IMR-90 (cell line): ENCODE measurements at regions not wholly inside any gene's neighbourhood (a gene's known extent, or its start where the extent isn't known, plus 50 kb on each side); places are given as distances from the start of the nearest gene placed in this dataset.
"Not testable (repeated sequence)": the region's sequence is repeated elsewhere in the genome, so short reads cannot be mapped to it uniquely, and the experiment has no call there.

Experiments used
- ATAC-seq: fragments of 200-7000 bp; cut with Tn5 transposase; 2 replicates; pipeline ENCODE4 v1.9.1; 2020; ENCODE audit warnings: low read depth, mild to moderate bottlenecking, moderate library complexity
- BruUV-seq: library from RNA; stranded (reverse); fragments of 400-500 nt; replicated peaks from 2 replicates; lab custom pipeline; 2021; lab: Mats Ljungman, UMichigan
- CTCF ChIA-PET: fragments of 300-600 bp; formaldehyde crosslinking; extraction: SDS; loops from one replicate; lab custom pipeline; 2021; ENCODE audit warnings: antibody characterized with exemption; lab: Yijun Ruan, JAX
- POLR2A ChIA-PET: fragments of 300-600 bp; sonication (Branson Sonifier 250); formaldehyde crosslinking; loops from one replicate; lab custom pipeline; 2022; ENCODE audit warnings: antibody characterized with exemption; ENCODE audit not compliant: unreplicated experiment; lab: Charles Lee
- DNase-seq: peaks from one replicate; pipeline ENCODE4 v3.0.0; 2013
- H2AFZ ChIP-seq: replicated peaks from 2 replicates; pipeline ENCODE3; 2013; ENCODE audit warnings: low read length, mild to moderate bottlenecking; ENCODE audit not compliant: poor library complexity
- H2AK5ac ChIP-seq: 2 replicates; pipeline ENCODE4 v1.6.1; 2013; ENCODE audit warnings: low read depth, low read length, inconsistent platforms
- H2AK9ac ChIP-seq: replicated peaks from 2 replicates; pipeline ENCODE3; 2013; ENCODE audit warnings: mild to moderate bottlenecking, low read depth, low read length, moderate library complexity; ENCODE audit not compliant: poor library complexity
- H2BK120ac ChIP-seq: 2 replicates; pipeline ENCODE4 v1.6.1; 2013; ENCODE audit warnings: low read depth, low read length, inconsistent platforms
- H2BK15ac ChIP-seq: 3 replicates; pipeline ENCODE4 v1.6.1; 2013; ENCODE audit warnings: low read depth, low read length, inconsistent platforms
- H2BK20ac ChIP-seq: 2 replicates; pipeline ENCODE4 v1.6.1; 2013; ENCODE audit warnings: low read depth, mild to moderate bottlenecking, inconsistent platforms, low read length, moderate library complexity
- H2BK5ac ChIP-seq: 2 replicates; pipeline ENCODE4 v1.6.1; 2013; ENCODE audit warnings: mild to moderate bottlenecking, low read depth, low read length, inconsistent platforms; ENCODE audit not compliant: poor library complexity, severe bottlenecking
- H3K14ac ChIP-seq: replicated peaks from 2 replicates; pipeline ENCODE4 v1.6.1; 2013; ENCODE audit warnings: low read depth, low read length, inconsistent platforms
- H3K18ac ChIP-seq: 2 replicates; pipeline ENCODE4 v1.6.1; 2013; ENCODE audit warnings: low read depth, low read length, control low read depth
- H3K23ac ChIP-seq: 2 replicates; pipeline ENCODE4 v1.6.1; 2013; ENCODE audit warnings: low read depth, low read length, inconsistent platforms
- H3K27ac ChIP-seq: 2 replicates; pipeline ENCODE4 v1.5.1; 2013; ENCODE audit warnings: mild to moderate bottlenecking, control low read depth, low read length; ENCODE audit not compliant: insufficient read depth
- H3K27me3 ChIP-seq: 2 replicates; pipeline ENCODE4 v1.6.1; 2013; ENCODE audit warnings: low read length; ENCODE audit not compliant: control insufficient read depth, insufficient read depth
- H3K36me3 ChIP-seq: 2 replicates; pipeline ENCODE4 v1.6.1; 2013; ENCODE audit warnings: low read length, mixed read lengths; ENCODE audit not compliant: control insufficient read depth, insufficient read depth
- H3K4ac ChIP-seq: 2 replicates; pipeline ENCODE4 v1.6.1; 2013; ENCODE audit warnings: low read depth, low read length, inconsistent platforms
- H3K4me1 ChIP-seq: 2 replicates; pipeline ENCODE4 v1.6.1; 2013; ENCODE audit warnings: low read length, mixed read lengths; ENCODE audit not compliant: control insufficient read depth, insufficient read depth
- H3K4me2 ChIP-seq: 2 replicates; pipeline ENCODE4 v1.6.1; 2013; ENCODE audit warnings: low read depth, mild to moderate bottlenecking, control low read depth, low read length, moderate library complexity
- H3K4me3 ChIP-seq: 2 replicates; pipeline ENCODE4 v1.5.1; 2013; ENCODE audit warnings: low read depth, mild to moderate bottlenecking, control low read depth, low read length, moderate library complexity; ENCODE audit not compliant: insufficient read depth
- H3K56ac ChIP-seq: 2 replicates; pipeline ENCODE4 v1.6.1; 2013; ENCODE audit warnings: low read length, inconsistent platforms; ENCODE audit not compliant: insufficient read depth; ENCODE audit errors: extremely low read depth
- H3K79me1 ChIP-seq, 2 experiments: 2 replicates each; pipeline ENCODE4 v1.6.1; 2013; ENCODE audit warnings: low read length in 2 of 2, inconsistent platforms in 1 of 2, low read depth in 1 of 2
- H3K9ac ChIP-seq: 2 replicates; pipeline ENCODE4 v1.6.1; 2013; ENCODE audit warnings: low read depth, low read length, control low read depth
- H3K9me1 ChIP-seq: 2 replicates; pipeline ENCODE4 v1.6.1; 2013; ENCODE audit warnings: low read length, inconsistent platforms; ENCODE audit not compliant: insufficient read depth
- H3K9me3 ChIP-seq: 2 replicates; pipeline ENCODE4 v1.6.1; 2013; ENCODE audit warnings: low read length; ENCODE audit not compliant: control insufficient read depth, insufficient read depth
- H4K20me1 ChIP-seq: 2 replicates; pipeline ENCODE4 v1.6.1; 2013; ENCODE audit warnings: low read length, inconsistent platforms; ENCODE audit not compliant: insufficient read depth
- H4K5ac ChIP-seq: 2 replicates; pipeline ENCODE4 v1.6.1; 2013; ENCODE audit warnings: mild to moderate bottlenecking, low read depth, low read length, control low read depth
- H4K8ac ChIP-seq, 2 experiments: 2 replicates each; pipeline ENCODE4 v1.6.1; 2013; ENCODE audit warnings: low read depth in 2 of 2, low read length in 2 of 2, control low read depth in 1 of 2, inconsistent platforms in 1 of 2
- H4K91ac ChIP-seq: 2 replicates; pipeline ENCODE4 v1.6.1; 2013; ENCODE audit warnings: low read depth, low read length, inconsistent platforms; ENCODE audit not compliant: insufficient read depth
- WGBS, 2 experiments: methylation state at CpG; one replicate each; pipeline versions ENCODE4 v1.1.5 to v1.1.7; 2013; ENCODE audit warnings: missing lambda C conversion rate in 2 of 2; ENCODE audit not compliant: insufficient read length in 1 of 2; ENCODE audit errors: extremely low coverage in 2 of 2; 5-methylcytosine and 5-hydroxymethylcytosine counted together
- dilution Hi-C: fragments of 300-500 bp; cut with HindIII; formaldehyde crosslinking; loops from one replicate; pipeline ENCODE4 v1.14.3; 2018; ENCODE audit warnings: low sequenced_read_pairs; ENCODE audit not compliant: unreplicated experiment
- in situ Hi-C: fragments of 300-500 bp; cut with MboI; formaldehyde crosslinking; loops from 3 replicates; pipeline ENCODE4 v1.14.3; 2019; ENCODE audit warnings: low sequenced_read_pairs, inconsistent platforms, mixed read lengths
- intact Hi-C: fragments of 100-400 bp; cut with micrococcal nuclease; formaldehyde crosslinking; loops from 2 replicates; pipeline ENCODE4 v1.10.0; 2022

DNA sequence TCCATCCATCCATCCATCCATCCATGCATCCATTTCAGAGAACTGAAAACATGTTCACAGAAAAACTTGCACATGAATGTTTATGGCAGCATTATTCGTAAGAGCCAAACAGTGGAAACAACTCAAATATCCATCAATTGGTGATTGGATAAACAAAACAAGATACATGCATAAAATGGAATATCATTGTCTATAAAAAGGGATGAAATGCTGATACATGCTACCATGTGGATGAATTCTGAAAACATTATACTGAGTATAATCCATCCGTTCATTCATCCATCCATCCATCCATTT lies 115.1 kb downstream of the CRYAA start:
- CTCF ChIA-PET, BruUV-seq: not testable (repeated sequence)
- no CpG with 5 or more reads among the region's 2 CpGs for WGBS, 2 experiments

More for the DNA sequence above, 115.1 kb downstream of the CRYAA start:
- in situ Hi-C loops, H2BK120ac ChIP-seq, H2AFZ ChIP-seq, dilution Hi-C loops, H4K5ac ChIP-seq, H2AK5ac ChIP-seq, H2BK20ac ChIP-seq, H3K79me1 ChIP-seq, H3K27ac ChIP-seq, H4K91ac ChIP-seq, H3K23ac ChIP-seq, H3K36me3 ChIP-seq, H2AK9ac ChIP-seq, H3K4ac ChIP-seq, H2BK15ac ChIP-seq, ATAC-seq, H3K9me1 ChIP-seq, H4K8ac ChIP-seq, H3K14ac ChIP-seq, H3K9me3 ChIP-seq, H3K4me2 ChIP-seq, H3K4me1 ChIP-seq, H3K18ac ChIP-seq, intact Hi-C loops, POLR2A ChIA-PET, H3K9ac ChIP-seq, H3K4me3 ChIP-seq, H3K27me3 ChIP-seq, DNase-seq, H4K20me1 ChIP-seq, H3K56ac ChIP-seq: not testable (repeated sequence)
- H2BK5ac ChIP-seq: peak overlapping the region; percentile 62
